HG02852 (cell line): ENCODE measurements at regions not wholly inside any gene's neighbourhood (a gene's known extent, or its start where the extent isn't known, plus 50 kb on each side); places are given as distances from the start of the nearest gene placed in this dataset.

ENCODE experiments used
- ATAC-seq: cut with Tn5 transposase; IDR thresholded peaks from one replicate; pipeline ENCODE4 v1.9.1; 2021; ENCODE audit warnings: mild to moderate bottlenecking, moderate library complexity; ENCODE audit not compliant: unreplicated experiment

DNA sequence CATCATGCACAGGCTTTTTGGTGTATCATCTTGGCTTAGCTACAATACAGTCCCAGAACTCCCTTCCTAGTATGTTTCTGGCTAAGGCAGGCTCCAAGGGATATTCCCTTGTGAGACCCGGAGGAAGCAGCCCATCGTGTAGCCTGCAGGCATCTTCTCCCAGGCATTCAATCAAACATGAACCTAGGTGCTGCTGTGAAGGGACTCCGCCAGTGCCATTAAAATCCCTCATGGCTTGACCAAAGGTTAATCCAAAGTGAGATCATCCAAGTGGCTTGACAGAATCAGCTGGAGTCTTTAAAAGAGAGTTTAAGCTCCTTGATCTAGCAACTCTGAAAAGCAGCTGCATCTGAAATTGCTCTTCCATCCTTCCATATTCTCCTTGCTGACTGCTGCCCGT is 333.9 kb downstream of the DIRAS2 start:
- ATAC-seq = no peak

DNA sequence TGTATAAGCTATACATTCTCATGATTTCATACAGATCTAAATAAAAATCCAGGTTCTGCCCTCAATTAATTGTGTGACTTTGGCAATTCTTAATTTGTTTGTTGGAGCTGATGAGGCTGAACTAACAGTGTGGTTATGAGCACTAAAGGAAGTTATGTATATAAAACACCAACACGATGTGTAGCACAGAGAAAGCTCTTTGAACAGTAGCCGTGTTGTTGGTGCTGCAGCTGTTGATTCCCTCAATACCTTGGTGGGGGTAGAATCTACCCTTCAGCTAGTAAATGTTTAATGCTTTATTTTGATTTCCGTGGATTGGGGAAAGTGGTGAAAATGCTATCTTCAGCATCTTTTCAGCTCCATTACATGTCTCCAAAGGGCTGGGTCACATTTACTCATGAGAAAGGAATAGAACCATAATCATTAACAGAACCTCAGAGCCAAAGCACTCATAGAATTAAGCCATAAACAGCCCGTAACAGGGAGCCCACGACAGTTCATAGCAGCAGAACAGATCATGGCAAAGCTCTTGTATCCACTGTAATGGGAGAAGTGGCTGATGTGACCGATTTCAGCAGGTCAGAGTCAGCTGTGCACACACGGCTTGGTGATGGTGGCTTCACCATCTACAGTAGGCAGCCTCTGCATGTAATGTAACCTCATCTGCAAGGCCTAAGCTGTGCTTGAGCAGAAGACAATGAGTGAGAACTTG is 332.7 kb downstream of the DIRAS2 start:
- ATAC-seq = no peak

GRCh38 chr9:90310521-90310876 is 332.1 kb downstream of the DIRAS2 start:
- ATAC-seq = no peak

DNA sequence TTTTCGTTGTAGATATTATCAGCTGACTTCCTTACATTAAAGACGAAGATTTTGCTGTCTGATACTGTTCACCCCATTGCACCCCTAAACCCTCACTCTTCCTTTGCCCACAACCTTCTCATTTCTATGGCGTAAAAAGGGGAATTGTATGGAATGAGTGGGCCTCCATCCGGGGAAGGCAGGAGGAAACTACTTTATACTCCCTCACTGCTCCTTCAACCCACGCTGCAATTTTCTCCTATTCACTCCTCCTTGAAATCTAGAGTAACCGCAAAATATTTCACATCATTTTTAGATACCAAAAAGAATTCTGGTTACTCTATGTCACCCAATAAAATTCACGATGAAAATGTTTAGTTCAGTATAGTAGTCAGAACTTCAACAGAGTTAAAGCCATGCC is 330.8 kb downstream of the DIRAS2 start:
- ATAC-seq = no peak

GRCh38 chr9:90322296-90322695 is 320.3 kb downstream of the DIRAS2 start:
- ATAC-seq = no peak

- ATAC-seq = no peak
Observed at GRCh38 chr9:90325913-90326653, 316.5 kb downstream of the DIRAS2 start.

GRCh38 chr9:90330231-90330630 is 312.4 kb downstream of the DIRAS2 start:
- no peak for ATAC-seq

DNA sequence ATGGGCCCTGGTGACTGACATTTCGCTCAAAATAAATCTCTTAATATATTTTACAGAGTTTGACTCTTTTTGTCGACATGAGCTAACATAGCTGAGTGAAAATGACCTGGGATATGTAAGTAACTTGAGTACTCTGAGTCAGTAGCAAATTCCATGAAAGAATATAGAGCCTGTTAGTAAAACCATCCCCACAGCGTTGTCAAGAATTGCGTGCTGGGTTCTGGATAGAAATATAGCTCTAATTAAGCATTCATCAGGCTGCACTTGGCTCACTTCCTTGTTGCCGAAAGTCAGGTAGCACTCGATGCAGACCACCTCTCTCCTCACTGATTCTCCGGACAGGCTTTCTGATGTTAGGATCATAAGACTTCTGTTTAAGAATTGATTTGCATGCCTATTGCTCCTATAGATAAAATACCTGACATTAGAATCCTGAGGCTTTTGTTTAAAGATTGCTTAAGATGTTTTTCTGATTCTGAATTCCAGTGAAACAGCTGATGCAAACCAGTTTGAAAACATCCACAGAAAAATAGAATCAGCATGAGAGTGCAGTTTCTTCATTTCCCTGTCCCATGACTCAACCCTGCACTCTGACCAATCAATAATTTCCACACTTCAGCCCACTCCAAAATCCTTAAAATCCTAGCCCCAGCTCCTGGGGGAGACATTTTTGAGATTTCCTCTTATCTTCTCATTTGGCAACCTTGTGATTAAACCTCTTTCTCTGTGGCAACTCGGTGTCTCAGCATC is 310.6 kb downstream of the DIRAS2 start:
- ATAC-seq = no peak

DNA sequence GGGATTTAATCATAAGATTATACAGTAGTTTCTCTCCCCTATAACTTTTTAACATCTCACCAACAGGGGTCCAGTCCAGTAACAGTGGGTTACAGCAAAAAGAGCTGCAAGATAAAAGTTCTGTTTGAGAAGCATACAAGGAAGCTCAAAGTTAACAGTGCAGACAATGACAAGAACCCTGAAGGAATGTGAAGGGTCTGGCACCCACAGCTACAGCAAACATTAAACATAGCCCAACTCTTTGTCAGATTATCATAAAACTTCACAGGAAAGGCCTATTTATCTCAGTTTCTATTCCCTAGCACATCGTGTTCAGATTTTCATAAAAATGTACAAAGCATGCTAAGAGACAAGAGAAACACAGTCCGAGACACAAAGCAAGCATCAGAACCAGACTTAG is 309.4 kb downstream of the DIRAS2 start:
- no peak for ATAC-seq

DNA sequence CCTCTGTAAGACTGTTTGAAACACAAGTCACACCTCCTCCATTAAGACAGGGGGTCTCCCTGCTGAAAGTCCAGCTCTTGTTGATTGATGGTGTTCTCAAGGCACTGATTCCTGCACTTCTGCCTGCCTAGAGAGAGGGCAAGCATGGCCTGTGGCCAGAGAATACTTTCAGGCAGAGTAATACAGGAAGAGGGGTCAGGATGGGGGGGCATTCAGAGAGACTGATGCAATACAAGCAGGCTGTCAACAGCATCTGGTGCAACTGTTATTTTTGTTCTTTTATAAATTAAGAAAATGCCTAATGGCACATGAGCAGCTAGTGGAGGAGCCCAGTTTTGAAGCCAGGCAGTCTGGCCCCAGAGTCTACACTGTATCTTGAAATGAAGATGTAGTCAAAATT is 302.2 kb downstream of the DIRAS2 start:
- no peak for ATAC-seq

DNA sequence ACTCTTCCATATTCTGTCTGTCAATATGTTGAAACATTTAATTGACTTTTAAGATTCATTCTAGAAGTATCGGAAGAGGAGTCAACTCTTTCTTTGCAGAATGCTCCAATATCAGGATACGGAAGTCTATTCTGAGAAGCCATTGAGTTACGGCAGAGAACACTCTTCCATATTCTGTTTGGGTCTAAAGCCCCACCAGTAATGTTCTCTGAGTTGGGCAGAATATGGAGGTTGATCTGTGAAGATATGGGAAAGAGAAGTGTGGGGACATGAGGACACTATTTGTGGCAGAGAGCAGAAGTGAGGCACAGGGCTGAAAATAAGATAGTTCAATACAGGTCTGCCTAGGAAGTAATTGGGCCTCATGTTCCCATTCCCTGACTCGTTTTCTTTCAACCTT is 300.0 kb downstream of the DIRAS2 start:
- no peak for ATAC-seq

GRCh38 chr9:90343366-90343765 is 299.3 kb downstream of the DIRAS2 start:
- no peak for ATAC-seq

- ATAC-seq = no peak
Observed at GRCh38 chr9:90343991-90344390, 298.6 kb downstream of the DIRAS2 start.

GRCh38 chr9:90365666-90366065 is 277.0 kb downstream of the DIRAS2 start:
- ATAC-seq = no peak

DNA sequence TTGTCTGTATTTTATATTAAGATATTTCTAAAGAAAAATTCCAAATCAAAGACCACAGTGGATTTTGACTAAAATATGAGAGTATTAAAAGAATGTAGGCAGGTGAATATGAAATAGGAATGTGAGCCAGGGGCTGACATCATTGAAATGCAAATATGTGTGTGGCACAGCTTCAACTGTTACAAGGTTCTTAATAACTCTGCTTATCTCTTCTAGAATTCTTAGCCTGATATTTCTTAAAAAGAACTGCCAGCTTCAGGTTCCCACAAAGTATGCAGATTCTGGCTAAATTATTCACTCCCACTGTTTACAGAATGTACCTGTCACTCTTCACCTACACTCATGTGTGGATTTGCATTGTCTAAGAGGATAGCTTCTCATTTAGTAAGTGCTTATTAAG is 274.4 kb downstream of the DIRAS2 start:
- no peak for ATAC-seq

- ATAC-seq = no peak
Observed at GRCh38 chr9:90368928-90369327, 273.7 kb downstream of the DIRAS2 start.

GRCh38 chr9:90379771-90380170 is 262.9 kb downstream of the DIRAS2 start:
- no peak for ATAC-seq

DNA sequence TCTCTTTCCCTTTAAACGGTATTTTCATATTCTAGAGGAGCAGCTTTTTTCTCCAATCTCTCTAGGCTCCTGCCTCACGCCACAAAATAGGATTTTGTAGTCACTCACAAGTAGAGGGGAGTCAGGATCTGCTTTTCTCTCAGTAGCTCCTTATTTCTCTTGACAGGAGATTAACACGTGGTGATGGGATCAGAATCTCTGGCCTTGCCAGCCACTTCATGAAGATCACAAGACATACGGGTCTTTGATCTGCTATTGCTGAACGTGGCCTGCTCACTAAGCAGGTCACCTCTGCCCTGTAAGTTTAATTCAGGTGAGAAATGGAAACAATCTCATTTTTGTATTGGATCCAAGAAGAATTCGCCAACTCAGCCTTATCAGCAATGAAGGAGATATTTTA is 257.5 kb downstream of the DIRAS2 start:
- no peak for ATAC-seq

DNA sequence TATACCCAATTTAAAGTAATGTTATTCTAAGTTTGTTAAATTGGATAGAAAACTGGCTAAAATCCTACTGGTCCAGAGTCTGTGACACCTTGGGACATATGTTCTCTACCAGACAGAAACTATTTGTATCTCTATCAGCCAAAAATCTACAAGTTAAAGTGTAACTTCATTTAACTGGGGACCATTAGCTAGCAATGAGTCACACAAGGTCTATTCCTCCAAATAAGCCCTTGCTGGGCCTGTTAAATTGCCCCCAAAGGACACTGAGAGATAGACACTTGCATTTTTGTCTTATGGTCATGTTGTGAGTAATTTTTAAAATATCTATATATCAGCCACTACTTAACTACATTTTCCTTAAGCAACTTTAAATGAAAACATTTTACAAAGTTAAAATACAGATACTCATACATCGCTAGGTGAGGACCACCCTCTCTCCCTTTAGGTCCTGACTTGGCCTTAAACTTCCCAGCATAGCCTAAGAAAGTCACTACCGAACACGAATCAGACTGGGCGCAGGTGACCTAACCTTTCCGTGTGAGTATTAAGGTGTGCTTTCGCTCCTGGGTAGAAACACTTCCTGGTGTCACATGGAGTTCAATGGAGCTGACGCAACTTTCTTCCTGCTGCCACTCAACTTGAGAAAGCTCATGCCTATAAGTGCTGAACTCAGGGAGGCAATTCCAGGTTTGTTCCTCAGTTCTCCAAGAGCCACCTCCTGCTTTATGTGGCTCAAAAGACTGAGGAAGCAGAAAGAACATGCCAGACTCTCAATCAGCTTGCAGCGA is 249.1 kb downstream of the DIRAS2 start:
- ATAC-seq = no peak

DNA sequence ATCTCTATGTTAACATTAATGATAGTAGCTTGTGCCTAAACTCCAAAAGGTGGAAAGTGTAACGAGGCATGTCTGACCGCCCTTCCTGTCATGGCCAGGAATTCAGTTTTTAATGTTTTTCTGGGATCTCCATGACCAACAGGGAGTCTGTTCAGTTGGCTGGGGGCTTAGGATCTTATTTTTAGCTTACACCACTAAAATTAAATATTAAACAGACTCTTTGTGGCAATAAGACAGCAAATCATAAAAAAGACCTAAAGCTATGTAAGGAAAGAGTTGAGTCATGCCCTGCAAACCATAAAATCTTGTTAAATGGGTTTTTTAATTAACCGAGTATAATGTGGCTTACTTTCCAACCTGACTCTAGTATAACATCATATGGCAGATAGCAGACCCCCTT is 247.8 kb downstream of the DIRAS2 start:
- ATAC-seq = no peak

- no peak for ATAC-seq
Observed at GRCh38 chr9:90400091-90400490, 242.5 kb downstream of the DIRAS2 start.
